GM21529 (cell line): ENCODE measurements at regions not wholly inside any gene's neighbourhood (a gene's known extent, or its start where the extent isn't known, plus 50 kb on each side); places are given as distances from the start of the nearest gene placed in this dataset.
"Not testable (repeated sequence)": the region's sequence is repeated elsewhere in the genome, so short reads cannot be mapped to it uniquely, and the experiment has no call there.

Source experiments
- ATAC-seq: cut with Tn5 transposase; IDR thresholded peaks from one replicate; pipeline ENCODE4 v1.9.1; 2021; ENCODE audit not compliant: unreplicated experiment

GRCh38 chr10:106089855-106090254 is 1074.7 kb downstream of the SORCS1 start:
- ATAC-seq = no peak

DNA sequence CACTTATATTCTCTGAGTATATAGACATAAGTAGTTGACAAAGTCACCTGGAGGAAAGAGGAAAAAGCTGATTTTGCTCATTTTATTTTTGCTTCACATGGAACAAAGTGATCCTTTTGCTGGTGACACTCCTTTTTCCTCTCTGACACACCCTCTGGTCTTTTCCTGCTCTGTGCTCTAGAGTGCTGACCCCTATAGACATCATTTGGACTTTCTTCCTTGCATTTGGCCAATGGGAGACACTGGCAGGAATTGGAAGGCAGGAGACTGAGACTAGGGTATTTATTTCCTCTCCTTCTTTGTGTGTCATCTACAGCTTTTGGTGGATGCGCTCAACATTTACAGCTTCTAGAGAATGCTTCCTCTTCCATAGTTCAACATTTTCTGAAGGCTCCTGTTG is 1078.1 kb downstream of the SORCS1 start:
- ATAC-seq = no peak

DNA sequence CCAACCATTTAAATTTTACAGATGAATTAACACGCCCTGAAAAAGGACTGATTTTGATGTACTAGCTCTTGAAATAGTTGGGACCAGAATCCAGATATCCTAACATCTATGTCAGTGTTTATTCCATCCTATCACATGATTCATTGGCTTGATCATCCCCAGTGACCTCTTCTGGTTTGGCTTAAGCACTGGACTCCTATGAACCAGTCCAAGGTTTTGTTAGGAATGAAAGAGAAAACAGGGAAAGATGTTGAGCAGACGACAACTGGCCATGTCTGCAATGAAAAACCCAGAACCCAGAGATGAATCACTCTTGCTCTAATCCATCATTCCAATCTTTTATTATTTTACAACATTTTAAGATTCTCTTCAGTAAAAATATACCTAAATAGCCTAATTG is 1080.9 kb downstream of the SORCS1 start:
- ATAC-seq = no peak

DNA sequence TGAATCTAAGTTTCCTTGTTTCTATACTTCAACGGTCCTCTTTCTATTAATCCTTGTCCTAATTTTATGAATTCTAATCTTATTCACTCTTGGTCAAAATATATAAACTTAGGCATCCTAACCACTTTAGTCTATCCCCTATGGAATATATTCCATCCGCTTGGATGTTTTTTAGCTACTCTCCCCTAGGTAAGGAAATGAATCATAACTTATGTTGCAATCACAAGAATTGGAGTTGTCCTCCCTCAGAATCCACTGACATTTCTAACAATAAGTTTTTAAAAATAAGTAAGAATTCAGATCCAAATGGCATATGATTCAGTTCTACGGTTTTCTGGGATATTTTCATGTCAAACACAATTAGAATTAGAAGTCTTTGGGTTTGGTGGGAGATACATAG is 1081.6 kb downstream of the SORCS1 start:
- no peak for ATAC-seq

- ATAC-seq = no peak
Observed at GRCh38 chr10:106078895-106079576, 1085.5 kb downstream of the SORCS1 start.

DNA sequence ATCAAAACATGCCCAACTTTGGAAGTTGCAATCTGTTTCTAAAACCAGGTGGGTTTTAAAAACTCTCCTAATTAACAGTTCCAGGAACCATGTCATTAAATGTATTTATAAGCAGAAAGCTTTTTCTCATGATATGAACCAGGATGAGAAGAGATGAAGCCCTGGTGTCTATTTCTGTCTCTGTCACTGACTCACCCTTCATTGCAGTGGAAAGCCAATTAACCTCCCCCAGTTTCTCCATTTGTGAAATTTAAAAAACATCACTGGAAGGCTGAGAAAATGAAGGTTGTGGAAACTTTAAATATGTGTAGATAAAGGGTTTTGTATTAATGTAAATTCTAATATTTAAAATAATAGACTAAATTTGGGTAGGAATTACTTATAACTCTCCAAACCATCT is 1088.0 kb downstream of the SORCS1 start:
- no peak for ATAC-seq

DNA sequence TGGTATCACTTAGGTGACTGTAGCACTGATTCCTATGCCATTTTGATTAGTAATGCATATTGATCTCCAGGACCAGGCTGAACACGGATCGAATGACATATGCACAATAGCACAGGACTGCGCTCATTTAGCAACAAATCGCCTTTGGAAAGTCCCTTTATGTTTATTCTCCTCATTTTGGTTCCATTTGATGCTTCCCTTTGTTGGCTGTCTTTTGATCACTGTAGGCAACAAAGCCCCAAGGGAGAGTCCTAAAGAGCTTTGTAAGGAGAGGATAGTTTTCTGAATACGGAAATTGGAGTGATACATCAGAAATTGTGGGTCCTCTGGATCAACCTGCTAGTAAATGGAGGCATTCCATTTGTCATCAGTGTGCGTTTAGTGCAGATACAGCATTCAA is 1111.4 kb downstream of the SORCS1 start:
- no peak for ATAC-seq

DNA sequence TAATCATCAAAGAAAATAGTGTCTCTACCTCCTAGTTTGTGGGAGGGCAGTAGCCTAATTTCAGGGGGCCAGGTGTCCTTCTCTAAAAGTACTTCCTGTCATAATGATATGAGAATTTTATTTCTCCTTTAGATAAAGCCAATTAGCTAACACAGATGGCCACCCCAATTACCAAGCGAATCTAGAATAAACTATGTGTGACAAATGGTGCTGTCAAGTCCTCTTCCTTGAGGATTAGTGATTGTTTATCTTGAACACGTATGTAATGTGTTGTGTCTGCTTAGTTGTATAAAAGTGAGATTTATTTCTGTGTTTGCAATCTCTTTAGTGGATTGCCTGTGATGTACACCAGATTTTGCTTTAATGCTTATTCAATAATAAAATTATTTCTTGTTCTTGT is 1120.0 kb downstream of the SORCS1 start:
- no peak for ATAC-seq

DNA sequence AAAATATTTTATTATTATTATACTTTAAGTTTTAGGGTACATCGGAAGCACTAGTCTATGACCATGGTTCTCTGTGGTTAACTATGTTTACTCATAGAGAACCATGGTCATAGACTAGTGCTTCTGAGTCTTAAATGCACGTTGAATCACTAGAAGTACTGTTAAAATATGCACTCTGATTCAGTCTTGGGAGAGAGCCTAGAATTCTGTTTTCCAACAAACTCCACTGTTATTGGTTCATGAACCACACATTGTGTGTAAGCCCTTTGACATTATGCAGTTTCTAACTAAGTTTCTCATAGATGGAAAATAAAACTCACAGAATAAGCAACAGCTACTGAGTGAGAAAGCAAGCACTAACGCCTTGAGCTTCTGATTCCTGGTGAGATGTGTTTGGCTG is 1120.6 kb downstream of the SORCS1 start:
- ATAC-seq = no peak

GRCh38 chr10:106038246-106038645 is 1126.3 kb downstream of the SORCS1 start:
- ATAC-seq = no peak

DNA sequence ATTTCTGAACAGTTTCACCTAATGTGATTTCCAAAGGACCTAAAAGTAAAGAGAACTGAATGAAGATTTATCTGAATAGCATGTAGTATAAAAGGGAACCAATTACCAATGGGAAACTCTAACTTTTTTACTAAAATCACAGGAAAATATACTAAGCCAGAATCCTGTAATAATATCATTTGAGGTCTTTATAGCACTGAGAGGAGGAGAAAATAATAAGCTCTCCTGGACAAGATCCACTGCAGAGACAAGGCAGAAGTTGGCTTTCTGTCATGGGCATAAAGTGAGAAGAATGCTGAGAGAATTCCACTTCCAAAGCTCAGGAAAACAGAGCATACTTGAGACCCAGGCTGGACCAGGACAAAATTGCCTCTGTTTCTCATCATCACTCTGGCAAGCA is 1131.4 kb downstream of the SORCS1 start:
- no peak for ATAC-seq

GRCh38 chr10:106032450-106033002 is 1132.0 kb downstream of the SORCS1 start:
- no peak for ATAC-seq

DNA sequence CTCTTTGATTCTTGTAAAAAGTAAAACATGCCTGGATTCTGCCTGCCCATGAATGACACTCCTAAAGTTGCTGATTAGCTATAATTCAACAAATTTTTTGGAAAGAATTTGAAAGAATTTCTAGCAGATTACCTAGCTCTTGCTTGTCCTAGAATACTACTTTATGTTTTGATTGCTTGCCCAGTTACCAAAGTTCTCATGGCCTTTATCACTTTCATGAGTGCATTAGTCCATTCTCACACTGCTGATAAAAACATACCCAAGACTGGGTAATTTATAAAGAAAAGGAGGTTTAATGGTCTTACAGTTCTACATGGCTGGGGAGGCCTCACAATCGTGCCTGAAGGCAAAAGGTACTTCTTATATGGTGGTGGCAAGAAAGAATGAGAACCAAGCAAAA is 1137.3 kb downstream of the SORCS1 start:
- ATAC-seq = no peak

DNA sequence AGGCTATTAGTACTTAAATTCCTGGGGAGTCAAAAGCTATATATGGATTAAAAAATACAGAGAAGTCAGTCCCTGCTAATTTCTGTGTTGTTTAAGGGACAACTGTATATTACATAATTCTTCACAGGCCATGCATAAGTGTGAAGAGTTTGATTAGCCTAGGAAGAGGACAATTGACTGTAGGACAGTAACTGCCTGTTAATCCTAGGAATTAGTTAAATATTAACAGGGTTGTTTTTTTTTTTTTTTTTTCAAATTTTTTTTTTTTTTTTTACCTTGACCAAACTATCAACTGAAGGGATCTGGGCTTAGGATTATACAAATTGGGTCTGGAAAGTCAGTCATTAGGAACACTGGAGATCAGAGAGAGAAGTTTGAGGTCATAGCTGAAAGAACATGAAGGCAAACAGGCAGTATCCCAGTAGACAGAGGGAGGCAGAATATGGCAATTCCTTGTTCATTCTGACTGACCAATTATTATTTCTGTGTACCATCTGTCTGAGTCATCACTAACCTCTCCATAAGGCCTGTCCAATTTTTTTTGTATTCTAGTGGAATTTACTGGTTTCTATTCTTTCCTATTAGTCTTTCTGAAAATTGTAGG is 1139.2 kb downstream of the SORCS1 start:
- no peak for ATAC-seq

- ATAC-seq = no peak
Observed at GRCh38 chr10:106023329-106023728, 1141.2 kb downstream of the SORCS1 start.

GRCh38 chr10:106019559-106019958 is 1144.9 kb downstream of the SORCS1 start:
- not testable (repeated sequence) for ATAC-seq

DNA sequence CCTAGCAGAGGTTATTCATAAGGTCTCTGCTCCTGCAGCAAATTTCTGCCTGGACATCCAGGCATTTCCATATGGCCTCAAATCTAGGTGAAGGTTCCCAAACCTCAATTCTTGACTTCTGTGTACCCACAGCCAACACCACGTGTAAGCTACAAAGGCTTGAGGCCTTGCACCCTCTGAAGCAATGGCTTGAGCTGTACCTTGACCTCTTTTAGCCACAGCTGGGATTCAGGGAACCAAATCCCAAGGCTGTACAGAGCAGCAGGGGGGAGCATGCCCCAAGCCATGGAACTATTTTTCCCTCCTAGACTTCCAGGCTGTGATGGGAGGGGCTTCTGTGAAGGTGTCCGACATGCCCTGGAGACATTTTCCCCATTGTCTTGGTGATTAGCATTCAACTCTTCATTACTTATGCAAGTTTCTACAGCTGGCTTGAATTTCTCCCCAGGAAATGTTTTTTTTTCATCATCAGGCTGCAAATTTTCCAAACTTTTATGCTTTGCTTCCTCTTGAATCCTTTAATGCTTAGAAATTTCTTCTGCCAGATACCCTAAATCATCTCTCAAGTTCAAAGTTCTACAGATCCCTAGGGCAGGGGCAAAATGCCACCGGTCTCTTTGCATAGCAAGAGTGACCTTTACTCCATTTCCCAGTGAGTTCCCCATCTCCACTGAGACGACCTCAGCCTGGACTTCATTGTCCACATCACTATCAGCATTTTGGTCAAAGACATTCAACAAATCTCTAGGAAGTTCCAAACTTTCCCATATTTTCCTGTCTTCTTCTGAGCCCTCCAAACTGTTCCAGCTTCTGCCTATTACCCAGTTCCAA is 1148.9 kb downstream of the SORCS1 start:
- ATAC-seq = not testable (repeated sequence)

GRCh38 chr10:106011250-106011649 is 1153.3 kb downstream of the SORCS1 start:
- no peak for ATAC-seq

DNA sequence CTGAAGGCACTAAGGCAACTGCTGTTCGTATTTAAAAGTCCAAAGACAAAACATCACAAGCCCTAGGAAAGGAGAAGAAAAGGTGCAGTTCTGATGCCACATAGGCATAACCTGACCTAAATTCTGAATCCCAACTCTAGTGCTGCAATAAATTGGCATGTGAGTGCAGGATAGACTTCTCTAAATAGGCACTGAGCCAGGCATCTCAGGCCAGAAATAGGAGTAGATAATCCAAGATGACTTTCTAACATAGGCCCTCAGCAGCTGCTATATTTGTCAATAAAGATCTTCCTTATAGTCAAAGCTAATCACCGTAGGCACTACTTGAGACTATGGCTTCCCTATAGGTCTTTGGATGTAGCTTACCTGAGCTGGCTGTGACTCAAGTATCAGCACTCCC is 1163.8 kb downstream of the SORCS1 start:
- no peak for ATAC-seq

GRCh38 chr10:105993609-105994008 is 1170.9 kb downstream of the SORCS1 start:
- ATAC-seq = no peak

- no peak for ATAC-seq
Observed at GRCh38 chr10:105992928-105993327, 1171.6 kb downstream of the SORCS1 start.

- ATAC-seq = no peak
Observed at GRCh38 chr10:105990529-105990928, 1174.0 kb downstream of the SORCS1 start.
